ENCODE measurements at regions not wholly inside any gene's neighbourhood (a gene's known extent, or its start where the extent isn't known, plus 50 kb on each side); places are given as distances from the start of the nearest gene placed in this dataset.
"Not testable (repeated sequence)": the region's sequence is repeated elsewhere in the genome, so short reads cannot be mapped to it uniquely, and the experiment has no call there.

- DNase-seq = no peak
These were observed 482.6 kb upstream of the TENM3 start for GRCh38 chr4:181760560-181760959.

- DNase-seq = no peak
These were observed 482.0 kb upstream of the TENM3 start for GRCh38 chr4:181761156-181761555.

GRCh38 chr4:181766061-181766548 is 477.1 kb upstream of the TENM3 start:
- DNase-seq = no peak

- DNase-seq = no peak
These were observed 472.2 kb upstream of the TENM3 start for GRCh38 chr4:181770971-181771370.

- no peak for DNase-seq
These were observed 467.9 kb upstream of the TENM3 start for GRCh38 chr4:181775298-181775697.

- no peak for DNase-seq
These were observed 466.7 kb upstream of the TENM3 start for GRCh38 chr4:181776264-181777054.

- no peak for DNase-seq
These were observed 465.7 kb upstream of the TENM3 start for GRCh38 chr4:181777518-181777917.

- DNase-seq = no peak
These were observed 458.3 kb upstream of the TENM3 start for GRCh38 chr4:181784881-181785280.

GRCh38 chr4:181792641-181793040 is 450.6 kb upstream of the TENM3 start:
- no peak for DNase-seq

- no peak for DNase-seq
These were observed 450.1 kb upstream of the TENM3 start for GRCh38 chr4:181793096-181793495.

GRCh38 chr4:181796502-181796901 is 446.7 kb upstream of the TENM3 start:
- DNase-seq = no peak

GRCh38 chr4:181798536-181798935 is 444.7 kb upstream of the TENM3 start:
- no peak for DNase-seq

- DNase-seq = no peak
These were observed 443.6 kb upstream of the TENM3 start for GRCh38 chr4:181799561-181800069.

- DNase-seq = no peak
These were observed 441.0 kb upstream of the TENM3 start for GRCh38 chr4:181802207-181802606.

GRCh38 chr4:181807771-181808170 is 435.4 kb upstream of the TENM3 start:
- no peak for DNase-seq

GRCh38 chr4:181810711-181811110 is 432.5 kb upstream of the TENM3 start:
- no peak for DNase-seq

- not testable (repeated sequence) for DNase-seq
These were observed 431.7 kb upstream of the TENM3 start for GRCh38 chr4:181811550-181811949.

GRCh38 chr4:181819946-181820345 is 423.3 kb upstream of the TENM3 start:
- no peak for DNase-seq

- no peak for DNase-seq
These were observed 422.6 kb upstream of the TENM3 start for GRCh38 chr4:181820553-181820952.

GRCh38 chr4:181821039-181822004 is 421.9 kb upstream of the TENM3 start:
- no peak for DNase-seq

- DNase-seq = no peak
These were observed 421.2 kb upstream of the TENM3 start for GRCh38 chr4:181822005-181822375.

GRCh38 chr4:181823183-181823582 is 420.0 kb upstream of the TENM3 start:
- no peak for DNase-seq

- no peak for DNase-seq
These were observed 419.6 kb upstream of the TENM3 start for GRCh38 chr4:181823645-181824044.

- no peak for DNase-seq
These were observed 417.6 kb upstream of the TENM3 start for GRCh38 chr4:181825564-181825963.
